ENCODE measurements at regions not wholly inside any gene's neighbourhood (a gene's known extent, or its start where the extent isn't known, plus 50 kb on each side); places are given as distances from the start of the nearest gene placed in this dataset.
A peak's percentile ranks its signal among the peaks of the same experiment; 100 is the strongest.
"Not testable (repeated sequence)": the region's sequence is repeated elsewhere in the genome, so short reads cannot be mapped to it uniquely, and the experiment has no call there.

GRCh38 chr6:60893374-60893773, 1392.7 kb downstream of the KHDRBS2 start:
- WGBS, 2 donors (ENCODE audit: extremely low coverage in 2 of 2, insufficient read length in 2 of 2, insufficient replicate concordance in 1 of 2), result no CpG with 5 or more reads among the region's 1 CpG
- not testable (repeated sequence) for H4K8ac ChIP-seq (ENCODE audit: low read depth, low read length); H4K91ac ChIP-seq (ENCODE audit: low read depth, low read length, poor library complexity); H3K27ac ChIP-seq (replicated peaks; ENCODE audit: low read length); H2BK15ac ChIP-seq (ENCODE audit: low read length); H3K18ac ChIP-seq (ENCODE audit: low read length); H3K14ac ChIP-seq (ENCODE audit: low read length); DNase-seq (ENCODE audit: low spot score); H3K23ac ChIP-seq (ENCODE audit: low read depth, low read length, poor library complexity); H2AK5ac ChIP-seq (ENCODE audit: low read depth, low read length); H3K9ac ChIP-seq (ENCODE audit: low read depth, low read length, poor library complexity); H2AFZ ChIP-seq (ENCODE audit: low read length); H2BK12ac ChIP-seq (ENCODE audit: low read length); H3K36me3 ChIP-seq (replicated peaks in 1 of 2; ENCODE audit: control insufficient read depth in 2 of 2, insufficient read depth in 2 of 2, low read length in 2 of 2); H3K4me1 ChIP-seq (ENCODE audit: control insufficient read depth in 2 of 2, insufficient read depth in 1 of 2, low read depth in 1 of 2, low read length in 2 of 2); H2BK120ac ChIP-seq (ENCODE audit: low read depth, low read length); H3K4me3 ChIP-seq (ENCODE audit: low read length in 2 of 2); H3K27me3 ChIP-seq (ENCODE audit: control insufficient read depth in 3 of 3, insufficient read depth in 3 of 3, low read depth in 1 of 3, low read length in 3 of 3); H3K4me2 ChIP-seq (ENCODE audit: insufficient read depth, low read length, poor library complexity, severe bottlenecking); H3K4ac ChIP-seq (ENCODE audit: low read length); H3K79me1 ChIP-seq (ENCODE audit: low read depth, low read length); H3K9me3 ChIP-seq (replicated peaks in 1 of 2; ENCODE audit: control insufficient read depth in 2 of 2, insufficient read depth in 1 of 2, low read depth in 1 of 2, low read length in 2 of 2); H2BK5ac ChIP-seq (ENCODE audit: low read length)

- H3K9ac ChIP-seq (ENCODE audit: low read depth, low read length, poor library complexity), result no peak overlapping the region
- H3K9me3 ChIP-seq (replicated peaks in 1 of 2; ENCODE audit: control insufficient read depth in 2 of 2, insufficient read depth in 1 of 2, low read depth in 1 of 2, low read length in 2 of 2), result no peaks in the 10 kb centered on the region
- no peak overlapping the region for H3K27ac ChIP-seq (replicated peaks; ENCODE audit: low read length)
- H4K91ac ChIP-seq (ENCODE audit: low read depth, low read length, poor library complexity), result no peak overlapping the region
- H3K23ac ChIP-seq (ENCODE audit: low read depth, low read length, poor library complexity), result no peak overlapping the region
- H3K4ac ChIP-seq (ENCODE audit: low read length), result no peak overlapping the region
- H3K14ac ChIP-seq (ENCODE audit: low read length), result no peak overlapping the region
- H2AK5ac ChIP-seq (ENCODE audit: low read depth, low read length), result no peak overlapping the region
- H3K27me3 ChIP-seq (ENCODE audit: control insufficient read depth in 3 of 3, insufficient read depth in 3 of 3, low read depth in 1 of 3, low read length in 3 of 3), result no peaks in the 10 kb centered on the region
- no peak overlapping the region for H2BK15ac ChIP-seq (ENCODE audit: low read length)
- H3K4me3 ChIP-seq (ENCODE audit: low read length in 2 of 2), result no peak overlapping the region
- H2BK5ac ChIP-seq (ENCODE audit: low read length), result no peak overlapping the region
- no peak overlapping the region for H4K8ac ChIP-seq (ENCODE audit: low read depth, low read length)
- H3K36me3 ChIP-seq (replicated peaks in 1 of 2; ENCODE audit: control insufficient read depth in 2 of 2, insufficient read depth in 2 of 2, low read length in 2 of 2), result no peaks in the 10 kb centered on the region
- H2BK120ac ChIP-seq (ENCODE audit: low read depth, low read length), result no peak overlapping the region
- no peak overlapping the region for H2AFZ ChIP-seq (ENCODE audit: low read length)
- no peaks in the 10 kb centered on the region for H3K79me1 ChIP-seq (ENCODE audit: low read depth, low read length)
- no peak overlapping the region for H3K4me2 ChIP-seq (ENCODE audit: insufficient read depth, low read length, poor library complexity, severe bottlenecking)
- WGBS, 2 donors (ENCODE audit: extremely low coverage in 2 of 2, insufficient read length in 2 of 2, insufficient replicate concordance in 1 of 2), result no CpG with 5 or more reads among the region's 1 CpG
- H3K18ac ChIP-seq (ENCODE audit: low read length), result no peak overlapping the region
- DNase-seq (ENCODE audit: low spot score), result no peak
- no peaks in the 10 kb centered on the region for H3K4me1 ChIP-seq (ENCODE audit: control insufficient read depth in 2 of 2, insufficient read depth in 1 of 2, low read depth in 1 of 2, low read length in 2 of 2)
- H2BK12ac ChIP-seq (ENCODE audit: low read length), result no peak overlapping the region
Measured at GRCh38 chr6:60891606-60892005, 1394.4 kb downstream of the KHDRBS2 start.

- H2BK120ac ChIP-seq (ENCODE audit: low read depth, low read length); H2AK5ac ChIP-seq (ENCODE audit: low read depth, low read length); H3K4me1 ChIP-seq (ENCODE audit: control insufficient read depth in 2 of 2, insufficient read depth in 1 of 2, low read depth in 1 of 2, low read length in 2 of 2); H4K91ac ChIP-seq (ENCODE audit: low read depth, low read length, poor library complexity); H3K4me2 ChIP-seq (ENCODE audit: insufficient read depth, low read length, poor library complexity, severe bottlenecking); H3K27ac ChIP-seq (replicated peaks; ENCODE audit: low read length); H2BK15ac ChIP-seq (ENCODE audit: low read length); H4K8ac ChIP-seq (ENCODE audit: low read depth, low read length); H2AFZ ChIP-seq (ENCODE audit: low read length); H3K27me3 ChIP-seq (ENCODE audit: control insufficient read depth in 3 of 3, insufficient read depth in 3 of 3, low read depth in 1 of 3, low read length in 3 of 3); H3K9ac ChIP-seq (ENCODE audit: low read depth, low read length, poor library complexity); H3K36me3 ChIP-seq (replicated peaks in 1 of 2; ENCODE audit: control insufficient read depth in 2 of 2, insufficient read depth in 2 of 2, low read length in 2 of 2); DNase-seq (ENCODE audit: low spot score); H3K4ac ChIP-seq (ENCODE audit: low read length); H3K4me3 ChIP-seq (ENCODE audit: low read length in 2 of 2); H3K79me1 ChIP-seq (ENCODE audit: low read depth, low read length); H2BK12ac ChIP-seq (ENCODE audit: low read length); H3K18ac ChIP-seq (ENCODE audit: low read length); H3K14ac ChIP-seq (ENCODE audit: low read length); H2BK5ac ChIP-seq (ENCODE audit: low read length); H3K23ac ChIP-seq (ENCODE audit: low read depth, low read length, poor library complexity): not testable (repeated sequence)
- H3K9me3 ChIP-seq (replicated peaks in 1 of 2; ENCODE audit: control insufficient read depth in 2 of 2, insufficient read depth in 1 of 2, low read depth in 1 of 2, low read length in 2 of 2), result peaks cover 0 to 10% of the 10 kb centered on the region in 2 donors
- WGBS, 2 donors (ENCODE audit: extremely low coverage in 2 of 2, insufficient read length in 2 of 2, insufficient replicate concordance in 1 of 2), result no CpG with 5 or more reads among the region's 3 CpGs
Measured at GRCh38 chr6:60877396-60877795, 1408.6 kb downstream of the KHDRBS2 start.

GRCh38 chr6:60870779-60871178, 1415.2 kb downstream of the KHDRBS2 start:
- not testable (repeated sequence) for H2BK120ac ChIP-seq (ENCODE audit: low read depth, low read length); H3K9me3 ChIP-seq (replicated peaks in 1 of 2; ENCODE audit: control insufficient read depth in 2 of 2, insufficient read depth in 1 of 2, low read depth in 1 of 2, low read length in 2 of 2); H3K4me1 ChIP-seq (ENCODE audit: control insufficient read depth in 2 of 2, insufficient read depth in 1 of 2, low read depth in 1 of 2, low read length in 2 of 2); H2BK15ac ChIP-seq (ENCODE audit: low read length); H2BK12ac ChIP-seq (ENCODE audit: low read length); H3K36me3 ChIP-seq (replicated peaks in 1 of 2; ENCODE audit: control insufficient read depth in 2 of 2, insufficient read depth in 2 of 2, low read length in 2 of 2); DNase-seq (ENCODE audit: low spot score); H3K14ac ChIP-seq (ENCODE audit: low read length); H3K27me3 ChIP-seq (ENCODE audit: control insufficient read depth in 3 of 3, insufficient read depth in 3 of 3, low read depth in 1 of 3, low read length in 3 of 3); H2AK5ac ChIP-seq (ENCODE audit: low read depth, low read length); H3K4me3 ChIP-seq (ENCODE audit: low read length in 2 of 2); H3K23ac ChIP-seq (ENCODE audit: low read depth, low read length, poor library complexity); H3K18ac ChIP-seq (ENCODE audit: low read length); H3K9ac ChIP-seq (ENCODE audit: low read depth, low read length, poor library complexity); H3K4me2 ChIP-seq (ENCODE audit: insufficient read depth, low read length, poor library complexity, severe bottlenecking); H3K79me1 ChIP-seq (ENCODE audit: low read depth, low read length); H3K4ac ChIP-seq (ENCODE audit: low read length); H3K27ac ChIP-seq (replicated peaks; ENCODE audit: low read length); H4K91ac ChIP-seq (ENCODE audit: low read depth, low read length, poor library complexity); H2BK5ac ChIP-seq (ENCODE audit: low read length); H4K8ac ChIP-seq (ENCODE audit: low read depth, low read length)
- peak overlapping the region; percentile 72 for H2AFZ ChIP-seq (ENCODE audit: low read length)
- WGBS, 2 donors (ENCODE audit: extremely low coverage in 2 of 2, insufficient read length in 2 of 2, insufficient replicate concordance in 1 of 2), result no CpG with 5 or more reads among the region's 4 CpGs

All from neuronal stem cell (in vitro differentiated cells).